GM06990 (cell line): ENCODE measurements at regions not wholly inside any gene's neighbourhood (a gene's known extent, or its start where the extent isn't known, plus 50 kb on each side); places are given as distances from the start of the nearest gene placed in this dataset.

Experiments
- DNase-seq: peaks from one replicate; pipeline ENCODE4 v3.0.0-alpha.2; 2011; ENCODE audit not compliant: insufficient read length; ENCODE audit errors: extremely low read depth
- H3K27me3 ChIP-seq: replicated peaks from 2 replicates; pipeline ENCODE4 v1.6.0; 2011; ENCODE audit warnings: low read length; ENCODE audit not compliant: control insufficient read depth, insufficient read depth
- H3K36me3 ChIP-seq: 2 replicates; pipeline ENCODE4 v1.5.1; 2011; ENCODE audit warnings: low read length; ENCODE audit not compliant: control insufficient read depth, insufficient read depth
- H3K4me3 ChIP-seq: replicated peaks from 2 replicates; pipeline ENCODE4 v1.5.1; 2011; ENCODE audit warnings: low read depth, mild to moderate bottlenecking, control low read depth, low read length
- TF ChIP-seq, protein P1 (sequence below): IDR thresholded peaks from 2 replicates; pipeline ENCODE4 v1.5.1; 2011; ENCODE audit warnings: low read length, control low read depth, mild to moderate bottlenecking, inconsistent platforms; ENCODE audit not compliant: insufficient read depth, poor library complexity, severe bottlenecking

DNA sequence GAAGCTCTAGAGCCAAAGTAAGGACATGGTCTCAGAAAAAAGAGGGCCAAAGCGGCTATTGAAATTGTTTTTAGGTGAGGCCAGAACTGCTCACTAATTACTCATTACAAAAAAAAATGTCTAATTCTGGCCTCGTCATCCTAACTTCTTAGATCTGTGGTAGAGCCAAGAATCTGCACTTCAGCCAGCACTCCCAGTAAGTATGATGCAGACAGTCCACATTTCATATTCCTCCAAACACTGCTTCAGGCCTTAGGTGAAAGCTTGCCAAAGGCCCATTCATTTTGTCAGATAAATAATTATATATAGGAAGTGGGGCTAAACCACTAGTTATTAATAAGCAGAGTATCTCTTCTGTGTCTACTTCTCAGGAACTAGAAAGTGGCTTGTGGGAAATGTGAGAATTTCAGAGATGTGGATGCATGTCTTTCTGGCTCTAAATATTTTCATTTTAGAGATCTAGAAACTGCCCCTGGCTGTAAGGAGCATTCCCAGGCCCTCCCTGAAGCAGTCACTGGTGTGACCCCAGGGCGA, 554.0 kb downstream of the TLE4 start:
- H3K4me3 ChIP-seq, result no peak overlapping the region
- H3K27me3 ChIP-seq, result no peaks in the 10 kb centered on the region; the same call in 1 of the 2 replicates
- TF ChIP-seq, protein P1, sequence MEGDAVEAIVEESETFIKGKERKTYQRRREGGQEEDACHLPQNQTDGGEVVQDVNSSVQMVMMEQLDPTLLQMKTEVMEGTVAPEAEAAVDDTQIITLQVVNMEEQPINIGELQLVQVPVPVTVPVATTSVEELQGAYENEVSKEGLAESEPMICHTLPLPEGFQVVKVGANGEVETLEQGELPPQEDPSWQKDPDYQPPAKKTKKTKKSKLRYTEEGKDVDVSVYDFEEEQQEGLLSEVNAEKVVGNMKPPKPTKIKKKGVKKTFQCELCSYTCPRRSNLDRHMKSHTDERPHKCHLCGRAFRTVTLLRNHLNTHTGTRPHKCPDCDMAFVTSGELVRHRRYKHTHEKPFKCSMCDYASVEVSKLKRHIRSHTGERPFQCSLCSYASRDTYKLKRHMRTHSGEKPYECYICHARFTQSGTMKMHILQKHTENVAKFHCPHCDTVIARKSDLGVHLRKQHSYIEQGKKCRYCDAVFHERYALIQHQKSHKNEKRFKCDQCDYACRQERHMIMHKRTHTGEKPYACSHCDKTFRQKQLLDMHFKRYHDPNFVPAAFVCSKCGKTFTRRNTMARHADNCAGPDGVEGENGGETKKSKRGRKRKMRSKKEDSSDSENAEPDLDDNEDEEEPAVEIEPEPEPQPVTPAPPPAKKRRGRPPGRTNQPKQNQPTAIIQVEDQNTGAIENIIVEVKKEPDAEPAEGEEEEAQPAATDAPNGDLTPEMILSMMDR, result no peak
- H3K36me3 ChIP-seq, result no peaks in the 10 kb centered on the region
- no peak for DNase-seq

GRCh38 chr9:80117031-80117430, 545.3 kb downstream of the TLE4 start:
- TF ChIP-seq, protein P1, result no peak
- 0 out of 2 replicates have a peak, but pooled peaks cover 2% of the 10 kb centered on the region for H3K27me3 ChIP-seq
- no peak for DNase-seq
- no peaks in the 10 kb centered on the region for H3K36me3 ChIP-seq
- no peak overlapping the region for H3K4me3 ChIP-seq

DNA sequence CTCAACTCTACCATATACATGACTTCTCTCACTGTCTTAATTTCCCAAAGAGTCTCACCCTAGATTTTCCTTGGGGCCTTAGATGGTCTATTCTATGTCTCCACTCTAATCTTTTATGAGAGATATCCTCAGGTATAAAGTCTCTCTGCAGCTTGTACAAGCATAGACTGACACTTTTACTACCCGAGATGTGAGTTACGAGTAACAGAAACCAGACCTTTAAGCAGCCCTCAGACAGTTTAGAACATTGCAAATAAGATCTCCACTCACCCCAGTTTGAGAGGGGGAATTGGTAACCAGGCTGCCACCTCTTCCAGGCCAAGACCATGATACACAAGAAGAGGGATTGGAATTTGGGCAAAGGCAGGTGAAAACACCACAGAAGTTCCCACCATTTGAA, 542.5 kb downstream of the TLE4 start:
- Histone ChIP-seq H3K36me3 (no peaks in the 10 kb centered on the region), H3K27me3 (0 out of 2 replicates have a peak, but pooled peaks cover 2% of the 10 kb centered on the region), H3K4me3 (no peak overlapping the region)
- DNase-seq, result no peak
- TF ChIP-seq, protein P1, result no peak

- Histone ChIP-seq H3K36me3 (no peaks in the 10 kb centered on the region), H3K27me3 (no peaks in the 10 kb centered on the region), H3K4me3 (no peak overlapping the region)
- DNase-seq, result no peak
- TF ChIP-seq, protein P1, result no peak
These were observed 536.3 kb downstream of the TLE4 start for GRCh38 chr9:80107931-80108660.

DNA sequence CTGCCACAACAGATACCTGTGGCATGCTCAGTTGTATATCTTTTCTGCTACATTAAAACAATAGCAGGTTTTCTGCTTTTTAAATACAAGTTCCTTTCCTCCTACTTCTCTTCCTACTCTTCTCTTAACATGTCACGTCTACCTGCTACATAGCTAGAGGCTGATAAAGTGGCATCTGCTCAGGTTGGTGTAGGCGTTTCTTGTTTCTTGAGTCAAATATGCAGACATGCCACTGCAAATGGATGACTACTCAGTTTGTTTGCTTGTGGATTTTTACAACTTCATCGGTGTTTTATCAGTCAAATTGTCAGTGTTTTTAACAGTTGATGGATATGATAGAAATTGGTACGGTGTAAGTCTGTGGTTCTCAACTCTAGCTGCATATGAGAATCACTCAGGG, 525.7 kb downstream of the TLE4 start:
- DNase-seq, result no peak
- H3K27me3 ChIP-seq, result no peaks in the 10 kb centered on the region
- TF ChIP-seq, protein P1, result no peak
- H3K36me3 ChIP-seq, result no peaks in the 10 kb centered on the region
- H3K4me3 ChIP-seq, result no peak overlapping the region
